Skeletal muscle cell (primary cell): ENCODE measurements at regions not wholly inside any gene's neighbourhood (a gene's known extent, or its start where the extent isn't known, plus 50 kb on each side); places are given as distances from the start of the nearest gene placed in this dataset.

Source experiments
- DNase-seq: peaks from one replicate; pipeline ENCODE4 v3.0.0-alpha.2; 2010; ENCODE audit warnings: low read depth
- H3K4me3 ChIP-seq: 2 replicates; pipeline ENCODE4 v1.5.1; 2011; ENCODE audit warnings: low read depth, mild to moderate bottlenecking, control low read depth, low read length, moderate library complexity

GRCh38 chr14:54192610-54193009 lies 204.2 kb upstream of the CDKN3 start:
- DNase-seq = no peak

GRCh38 chr14:54193871-54194270 lies 202.9 kb upstream of the CDKN3 start:
- H3K4me3 ChIP-seq = no peak overlapping the region
- no peak for DNase-seq

More at GRCh38 chr14:54192610-54193009, 204.2 kb upstream of the CDKN3 start:
- no peak overlapping the region for H3K4me3 ChIP-seq

- H3K4me3 ChIP-seq = no peak overlapping the region
- DNase-seq = peak; percentile 62
Measured at GRCh38 chr14:54194501-54194900, 202.3 kb upstream of the CDKN3 start.

DNA sequence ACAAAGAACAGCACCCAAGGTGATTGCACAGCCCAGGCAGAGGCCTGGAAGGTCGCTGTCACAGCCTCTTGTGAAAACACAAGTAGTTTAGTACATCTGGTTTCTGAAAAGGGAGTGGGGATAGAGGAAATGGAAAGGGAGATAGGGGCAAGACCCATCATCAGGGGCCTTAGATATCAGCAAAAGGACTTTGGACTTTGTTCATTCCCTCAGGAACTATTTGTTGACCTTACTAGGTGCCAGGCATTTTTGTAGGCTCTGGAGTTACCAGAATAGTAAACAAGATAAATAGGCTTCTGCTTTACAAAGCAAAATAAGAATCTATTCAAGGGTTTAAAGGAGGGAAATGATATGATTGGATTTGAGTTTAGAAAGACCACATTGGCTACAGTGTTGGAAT lies 199.4 kb upstream of the CDKN3 start:
- no peak for DNase-seq
- H3K4me3 ChIP-seq = no peak overlapping the region

DNA sequence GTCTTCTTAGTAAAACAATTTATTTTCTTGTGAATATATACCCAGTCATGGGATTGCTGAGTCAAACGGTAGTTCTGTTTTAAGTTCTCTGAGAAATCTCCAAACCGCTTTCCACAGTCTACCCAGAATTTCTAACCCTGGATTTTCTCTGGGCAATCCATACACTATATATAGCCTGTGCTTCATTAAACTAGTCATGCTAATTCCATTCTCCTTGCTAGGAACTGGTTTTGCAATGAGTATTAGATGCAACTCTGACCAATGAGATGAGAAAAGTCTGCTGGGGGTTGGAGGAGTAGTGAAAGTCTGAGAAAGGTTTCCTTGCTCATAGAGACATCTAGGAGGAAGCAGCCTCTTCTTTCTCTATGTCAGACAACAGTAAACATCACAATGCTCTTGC lies 196.1 kb upstream of the CDKN3 start:
- H3K4me3 ChIP-seq = no peak overlapping the region
- DNase-seq = peak; percentile 42

DNA sequence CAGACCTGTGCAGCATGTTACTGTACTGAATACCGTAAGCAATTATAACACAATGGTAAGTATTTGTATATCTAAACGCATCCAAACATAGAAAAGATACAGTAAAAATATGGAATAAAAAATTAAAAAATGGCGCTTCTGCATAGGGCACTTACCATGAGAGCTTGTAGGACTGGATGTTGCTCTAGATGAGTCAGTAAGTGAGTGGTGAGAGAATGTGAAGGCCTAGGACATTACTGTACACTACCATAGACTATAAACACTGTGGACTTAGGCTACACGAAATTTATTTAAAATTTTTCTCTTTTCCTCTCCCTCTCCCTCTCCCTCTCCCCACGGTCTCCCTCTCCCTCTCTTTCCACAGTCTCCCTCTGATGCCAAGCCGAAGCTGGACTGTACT lies 194.5 kb upstream of the CDKN3 start:
- no peak overlapping the region for H3K4me3 ChIP-seq
- DNase-seq = no peak

DNA sequence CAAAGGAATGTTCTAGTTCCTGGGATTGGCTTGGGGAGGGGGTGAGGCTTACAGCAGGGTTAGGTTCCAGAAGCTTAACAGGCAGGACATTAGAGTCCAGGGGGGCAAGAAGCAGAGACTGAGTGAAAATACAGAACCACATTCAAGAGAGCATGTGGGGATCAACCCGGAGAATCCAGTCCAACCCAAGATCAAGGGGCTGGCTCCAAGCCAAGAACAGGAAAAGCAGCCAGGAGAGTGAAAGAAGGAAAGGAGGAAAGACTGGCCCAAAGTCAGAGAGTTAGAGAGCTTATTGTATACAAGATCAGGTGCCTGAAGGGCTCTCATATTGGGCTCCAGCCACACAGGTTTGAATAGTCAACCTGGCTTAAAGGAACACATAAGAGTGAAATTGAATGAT lies 190.3 kb upstream of the CDKN3 start:
- DNase-seq = no peak
- no peak overlapping the region for H3K4me3 ChIP-seq

DNA sequence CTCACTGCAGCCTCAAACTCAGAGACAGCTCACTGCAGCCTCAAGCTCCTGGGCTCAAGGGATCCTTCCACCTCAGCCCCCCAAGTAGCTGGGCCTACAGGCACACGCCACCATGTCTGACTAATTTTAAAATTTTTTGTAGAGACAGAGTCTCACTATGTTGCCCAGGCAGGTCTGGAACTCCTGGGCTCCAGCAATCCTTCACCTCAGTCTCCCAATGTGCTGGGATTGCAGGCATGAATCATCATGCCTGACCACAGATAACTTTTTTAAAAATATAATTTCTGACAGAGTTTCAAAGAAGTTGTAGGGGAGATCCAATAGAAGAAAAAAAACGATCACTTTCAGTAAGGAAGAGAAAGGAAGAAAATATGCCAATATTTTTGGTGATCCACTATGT lies 189.7 kb upstream of the CDKN3 start:
- no peak overlapping the region for H3K4me3 ChIP-seq
- no peak for DNase-seq

DNA sequence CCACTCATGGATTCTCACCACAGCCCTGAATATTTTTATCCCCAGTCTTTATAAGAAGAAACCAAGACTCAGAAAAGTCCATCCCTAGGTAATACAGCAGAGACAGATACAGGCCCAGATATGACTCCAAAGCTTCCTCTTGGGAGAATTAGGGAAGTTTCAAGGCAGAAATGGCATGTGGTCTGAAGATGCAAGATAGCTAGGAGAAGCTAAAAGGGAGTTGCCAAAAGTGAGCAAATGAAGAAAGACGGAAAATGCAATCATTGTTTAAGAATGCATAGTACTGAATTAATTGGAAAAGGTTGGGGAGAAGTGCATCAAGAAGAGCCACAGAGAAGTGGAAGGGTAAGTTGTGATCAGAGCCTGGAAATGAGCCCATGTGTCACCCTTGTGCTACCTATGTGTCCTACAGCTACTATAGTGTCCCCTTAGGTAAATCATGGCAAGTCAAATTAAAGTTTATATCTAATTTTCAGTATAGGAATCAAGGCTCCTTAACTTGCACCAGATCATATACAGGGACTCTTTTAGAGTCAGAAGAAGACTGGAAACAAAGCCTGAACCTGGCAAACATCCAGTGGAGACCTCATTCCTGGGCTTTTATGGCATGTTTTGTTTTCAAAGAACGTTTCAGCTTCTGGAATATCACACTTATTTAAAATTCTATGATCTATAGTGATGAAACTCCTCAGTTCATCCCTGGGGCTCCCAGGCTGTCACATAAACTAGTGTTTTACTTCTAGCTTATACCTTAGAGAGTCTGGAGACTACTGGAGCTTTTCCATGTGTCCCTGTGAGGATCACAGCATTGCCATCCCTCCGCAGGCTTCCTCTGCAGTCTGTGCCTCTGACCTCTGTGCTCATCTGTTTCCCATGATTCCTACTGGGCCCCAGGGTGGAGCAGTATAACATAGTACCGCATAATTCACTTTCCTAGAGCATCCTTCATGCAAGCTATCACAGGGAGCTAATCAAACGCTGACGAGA lies 189.0 kb upstream of the CDKN3 start:
- H3K4me3 ChIP-seq = no peak overlapping the region
- peak; percentile 31 for DNase-seq

GRCh38 chr14:54208751-54209150 lies 188.1 kb upstream of the CDKN3 start:
- H3K4me3 ChIP-seq = no peak overlapping the region
- no peak for DNase-seq

GRCh38 chr14:54209511-54210250 lies 187.1 kb upstream of the CDKN3 start:
- DNase-seq = no peak
- no peak overlapping the region for H3K4me3 ChIP-seq

DNA sequence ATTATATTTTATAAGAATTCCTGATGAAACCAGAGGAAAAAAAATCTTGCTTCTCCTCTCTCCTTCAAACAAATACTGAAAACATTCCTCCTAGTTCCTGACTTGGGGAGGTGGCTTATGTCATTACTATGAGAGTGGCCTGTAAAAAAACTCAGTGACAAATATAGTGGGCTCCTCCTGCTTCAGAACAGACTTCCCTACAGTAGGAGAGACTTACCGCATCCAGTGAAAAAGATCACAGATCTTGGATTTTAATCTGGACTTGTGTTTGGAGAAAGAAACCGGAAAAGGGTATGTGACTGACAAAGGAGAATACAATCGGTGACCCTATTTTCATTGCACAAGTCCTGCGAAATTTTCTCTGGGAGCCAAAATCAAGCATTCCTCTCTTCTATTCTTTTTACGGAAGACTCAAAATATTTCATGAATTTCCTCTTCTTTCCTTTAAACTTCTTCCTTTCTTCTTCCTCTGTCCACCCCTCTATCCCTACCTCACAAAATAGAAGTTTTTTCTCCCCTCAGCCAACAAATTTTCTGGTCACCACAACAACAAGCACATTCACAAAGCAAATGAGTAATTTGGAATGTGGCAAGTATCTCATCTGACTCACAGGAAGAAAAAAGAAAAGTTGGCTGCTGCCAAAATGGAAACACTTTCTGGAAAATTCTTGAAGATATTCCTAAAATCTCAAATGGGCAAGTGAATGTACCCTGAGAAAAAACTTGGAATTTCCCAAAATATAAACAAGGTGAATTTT lies 185.1 kb upstream of the CDKN3 start:
- no peak overlapping the region for H3K4me3 ChIP-seq

DNA sequence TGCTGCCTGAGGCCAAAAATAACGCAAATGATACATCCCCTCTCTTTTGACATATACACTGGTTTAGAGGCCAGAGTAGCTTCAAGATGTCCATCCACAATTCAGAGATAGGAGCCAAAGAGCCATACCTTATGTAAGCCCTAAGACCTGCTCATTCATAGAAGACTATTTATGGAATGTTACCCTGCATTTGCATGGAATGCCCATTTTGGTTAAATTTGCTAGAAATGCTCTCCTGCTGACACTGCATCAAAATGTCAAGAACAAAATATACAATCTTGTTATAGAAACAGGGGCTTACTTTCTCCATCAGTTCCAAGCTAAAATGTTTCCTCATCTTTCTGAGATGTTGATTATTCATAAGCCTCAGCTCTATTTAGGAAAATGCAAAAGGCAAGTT lies 183.3 kb upstream of the CDKN3 start:
- DNase-seq = no peak
- H3K4me3 ChIP-seq = no peak overlapping the region

More for the DNA sequence above, 185.1 kb upstream of the CDKN3 start:
- peak; percentile 59 for DNase-seq

- DNase-seq = no peak
Measured at GRCh38 chr14:54216827-54217226, 180.0 kb upstream of the CDKN3 start.

DNA sequence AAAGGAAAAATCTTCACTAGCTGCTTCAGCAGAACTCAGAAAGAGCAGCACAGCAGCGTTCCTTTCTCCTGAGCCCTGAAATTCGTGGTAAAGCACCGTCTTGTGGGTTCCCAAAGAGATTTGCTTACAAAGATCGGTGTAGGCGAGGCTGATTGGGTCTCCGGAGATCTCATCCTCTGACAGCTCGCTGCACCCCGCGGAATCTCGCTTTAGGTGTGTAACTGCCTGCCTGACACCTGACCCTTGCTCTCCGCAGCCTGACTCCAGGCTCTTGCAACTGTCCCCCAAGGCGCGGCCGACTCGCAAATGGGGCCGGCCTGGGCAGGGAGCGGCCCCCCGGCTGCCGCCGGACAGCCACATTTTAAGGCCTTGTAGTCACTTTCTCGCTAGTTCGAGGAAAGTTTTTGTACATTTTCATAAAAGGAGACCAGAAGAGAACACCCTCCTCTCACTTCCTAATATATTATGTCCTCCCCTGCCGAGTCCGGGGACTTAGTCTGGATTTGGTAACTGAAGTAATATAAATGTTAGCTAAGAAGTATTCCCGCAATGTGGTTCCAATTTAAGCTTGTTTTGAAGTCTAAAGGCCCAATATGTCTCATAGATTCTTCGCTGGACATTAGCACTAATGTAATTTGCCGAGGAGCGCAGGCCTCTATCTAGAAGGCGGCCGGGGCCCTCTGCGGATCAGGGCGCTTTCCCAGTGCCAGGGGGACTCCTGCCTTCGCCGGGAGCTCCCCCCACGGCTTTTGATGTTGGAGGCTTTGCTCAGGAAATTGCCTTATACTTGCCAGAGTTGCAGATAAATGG lies 177.3 kb upstream of the CDKN3 start:
- H3K4me3 ChIP-seq = peak overlapping the region; percentile 33
- DNase-seq = no peak

More at GRCh38 chr14:54216827-54217226, 180.0 kb upstream of the CDKN3 start:
- H3K4me3 ChIP-seq = no peak overlapping the region

- no peak for DNase-seq
- H3K4me3 ChIP-seq = peak overlapping the region; percentile 33
Measured at GRCh38 chr14:54220071-54220703, 176.6 kb upstream of the CDKN3 start.

DNA sequence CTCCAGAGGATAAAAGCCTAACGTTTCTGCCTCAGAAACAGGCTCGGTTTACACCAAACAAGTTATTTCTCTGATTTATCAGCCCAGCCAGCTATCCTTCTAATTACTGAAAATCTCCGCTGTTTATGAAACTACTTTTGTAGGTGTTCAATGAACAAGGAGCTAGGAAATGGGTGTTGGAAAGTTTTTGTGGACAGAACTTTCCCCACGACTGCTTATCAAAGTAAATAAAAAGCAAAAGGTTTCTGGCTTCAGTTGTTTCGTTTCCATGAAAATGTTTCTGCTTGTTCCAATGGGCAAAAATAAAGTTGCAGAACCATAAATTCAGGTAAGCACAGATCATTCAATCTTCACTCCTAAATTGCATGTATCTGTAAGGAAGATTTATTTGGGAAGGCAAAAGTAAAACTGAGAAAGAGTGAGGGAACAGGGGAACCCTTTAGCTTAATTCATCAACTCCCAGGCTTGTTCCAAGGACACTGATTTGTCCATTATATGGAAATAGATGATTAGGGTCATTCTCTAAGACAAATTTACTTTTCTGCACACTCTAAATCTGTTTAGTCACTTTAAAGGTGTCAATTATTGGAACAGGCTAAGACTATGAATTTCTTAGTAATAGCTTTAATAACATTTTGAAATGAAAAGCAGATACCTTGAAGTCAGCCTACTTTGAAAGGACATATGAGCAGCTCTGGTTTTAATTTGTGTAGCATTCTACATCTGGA lies 175.9 kb upstream of the CDKN3 start:
- H3K4me3 ChIP-seq = peak overlapping the region; percentile 33
- DNase-seq = no peak

- H3K4me3 ChIP-seq = no peak overlapping the region
- DNase-seq = no peak
Measured at GRCh38 chr14:54221432-54221803, 175.4 kb upstream of the CDKN3 start.
